ENCODE measurements at regions not wholly inside any gene's neighbourhood (a gene's known extent, or its start where the extent isn't known, plus 50 kb on each side); places are given as distances from the start of the nearest gene placed in this dataset.

GRCh38 chr2:66173645-66174044, 261.3 kb upstream of the MEIS1 start:
- TF ChIP-seq CTCF (IDR thresholded peaks at IDR 0.05) (no peak), POLR2AphosphoS5 (IDR thresholded peaks at IDR 0.05) (no peak)

All from suprapubic skin (tissue), 3 donors.